SK-N-SH (cell line): ENCODE measurements at regions not wholly inside any gene's neighbourhood (a gene's known extent, or its start where the extent isn't known, plus 50 kb on each side); places are given as distances from the start of the nearest gene placed in this dataset.

Experiments
- CHD2 ChIP-seq: fragments of 150-350 bp; IDR thresholded peaks from 2 replicates; pipeline ENCODE4 v1.6.1; 2018; ENCODE audit warnings: low read length; ENCODE audit not compliant: partially characterized antibody
- POLR2AphosphoS5 ChIP-seq: IDR thresholded peaks from 2 replicates; pipeline ENCODE4 v1.6.1; 2012; ENCODE audit warnings: low read depth, low read length
- SIN3A ChIP-seq: IDR thresholded peaks from 2 replicates; pipeline ENCODE4 v1.6.1; 2012; ENCODE audit warnings: low read depth, mild to moderate bottlenecking, low read length, moderate library complexity, borderline replicate concordance
- TF ChIP-seq, protein P1 (sequence below): fragments of 200-600 bp; sonication (generic); IDR thresholded peaks from 2 replicates; pipeline ENCODE4 v1.6.1; 2017; ENCODE audit warnings: antibody characterized with exemption, mild to moderate bottlenecking, moderate library complexity
- TF ChIP-seq, protein P2 (sequence below): IDR thresholded peaks from 2 replicates; pipeline ENCODE4 v1.6.1; 2012; ENCODE audit warnings: mild to moderate bottlenecking, low read depth, low read length, moderate library complexity
- TF ChIP-seq, protein P3 (sequence below): IDR thresholded peaks from 2 replicates; pipeline ENCODE4 v1.4.0; 2012; ENCODE audit warnings: low read depth

DNA sequence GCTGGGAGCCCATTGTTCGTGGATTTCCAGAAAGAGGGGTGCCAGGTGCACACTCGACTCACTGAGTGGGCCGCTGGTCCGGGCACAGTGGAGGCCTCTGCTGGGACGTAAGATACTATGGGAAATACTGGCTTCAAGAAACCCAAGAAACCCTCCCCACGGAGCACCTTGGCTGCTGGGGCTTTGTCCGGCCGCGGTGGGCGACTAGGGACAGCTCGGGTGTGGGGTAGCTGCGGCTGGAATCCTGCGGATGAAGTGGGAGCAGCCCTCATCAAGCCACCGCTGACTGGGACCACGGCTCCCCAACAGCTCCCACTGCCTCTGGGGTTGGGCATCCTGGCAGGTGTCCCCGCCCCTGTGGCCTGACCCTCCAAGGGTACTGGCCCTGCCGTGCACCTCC is 69.5 kb upstream of the GATA5 start:
- TF ChIP-seq, protein P1, sequence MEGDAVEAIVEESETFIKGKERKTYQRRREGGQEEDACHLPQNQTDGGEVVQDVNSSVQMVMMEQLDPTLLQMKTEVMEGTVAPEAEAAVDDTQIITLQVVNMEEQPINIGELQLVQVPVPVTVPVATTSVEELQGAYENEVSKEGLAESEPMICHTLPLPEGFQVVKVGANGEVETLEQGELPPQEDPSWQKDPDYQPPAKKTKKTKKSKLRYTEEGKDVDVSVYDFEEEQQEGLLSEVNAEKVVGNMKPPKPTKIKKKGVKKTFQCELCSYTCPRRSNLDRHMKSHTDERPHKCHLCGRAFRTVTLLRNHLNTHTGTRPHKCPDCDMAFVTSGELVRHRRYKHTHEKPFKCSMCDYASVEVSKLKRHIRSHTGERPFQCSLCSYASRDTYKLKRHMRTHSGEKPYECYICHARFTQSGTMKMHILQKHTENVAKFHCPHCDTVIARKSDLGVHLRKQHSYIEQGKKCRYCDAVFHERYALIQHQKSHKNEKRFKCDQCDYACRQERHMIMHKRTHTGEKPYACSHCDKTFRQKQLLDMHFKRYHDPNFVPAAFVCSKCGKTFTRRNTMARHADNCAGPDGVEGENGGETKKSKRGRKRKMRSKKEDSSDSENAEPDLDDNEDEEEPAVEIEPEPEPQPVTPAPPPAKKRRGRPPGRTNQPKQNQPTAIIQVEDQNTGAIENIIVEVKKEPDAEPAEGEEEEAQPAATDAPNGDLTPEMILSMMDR: no peak
- TF ChIP-seq, protein P2, sequence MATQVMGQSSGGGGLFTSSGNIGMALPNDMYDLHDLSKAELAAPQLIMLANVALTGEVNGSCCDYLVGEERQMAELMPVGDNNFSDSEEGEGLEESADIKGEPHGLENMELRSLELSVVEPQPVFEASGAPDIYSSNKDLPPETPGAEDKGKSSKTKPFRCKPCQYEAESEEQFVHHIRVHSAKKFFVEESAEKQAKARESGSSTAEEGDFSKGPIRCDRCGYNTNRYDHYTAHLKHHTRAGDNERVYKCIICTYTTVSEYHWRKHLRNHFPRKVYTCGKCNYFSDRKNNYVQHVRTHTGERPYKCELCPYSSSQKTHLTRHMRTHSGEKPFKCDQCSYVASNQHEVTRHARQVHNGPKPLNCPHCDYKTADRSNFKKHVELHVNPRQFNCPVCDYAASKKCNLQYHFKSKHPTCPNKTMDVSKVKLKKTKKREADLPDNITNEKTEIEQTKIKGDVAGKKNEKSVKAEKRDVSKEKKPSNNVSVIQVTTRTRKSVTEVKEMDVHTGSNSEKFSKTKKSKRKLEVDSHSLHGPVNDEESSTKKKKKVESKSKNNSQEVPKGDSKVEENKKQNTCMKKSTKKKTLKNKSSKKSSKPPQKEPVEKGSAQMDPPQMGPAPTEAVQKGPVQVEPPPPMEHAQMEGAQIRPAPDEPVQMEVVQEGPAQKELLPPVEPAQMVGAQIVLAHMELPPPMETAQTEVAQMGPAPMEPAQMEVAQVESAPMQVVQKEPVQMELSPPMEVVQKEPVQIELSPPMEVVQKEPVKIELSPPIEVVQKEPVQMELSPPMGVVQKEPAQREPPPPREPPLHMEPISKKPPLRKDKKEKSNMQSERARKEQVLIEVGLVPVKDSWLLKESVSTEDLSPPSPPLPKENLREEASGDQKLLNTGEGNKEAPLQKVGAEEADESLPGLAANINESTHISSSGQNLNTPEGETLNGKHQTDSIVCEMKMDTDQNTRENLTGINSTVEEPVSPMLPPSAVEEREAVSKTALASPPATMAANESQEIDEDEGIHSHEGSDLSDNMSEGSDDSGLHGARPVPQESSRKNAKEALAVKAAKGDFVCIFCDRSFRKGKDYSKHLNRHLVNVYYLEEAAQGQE: no peak
- no peak for TF ChIP-seq POLR2AphosphoS5
- no peak for TF ChIP-seq SIN3A
- TF ChIP-seq, protein P3, sequence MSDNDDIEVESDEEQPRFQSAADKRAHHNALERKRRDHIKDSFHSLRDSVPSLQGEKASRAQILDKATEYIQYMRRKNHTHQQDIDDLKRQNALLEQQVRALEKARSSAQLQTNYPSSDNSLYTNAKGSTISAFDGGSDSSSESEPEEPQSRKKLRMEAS: no peak
- TF ChIP-seq CHD2: no peak
